LNCaP clone FGC (cell line): ENCODE measurements at regions not wholly inside any gene's neighbourhood (a gene's known extent, or its start where the extent isn't known, plus 50 kb on each side); places are given as distances from the start of the nearest gene placed in this dataset.

ENCODE experiments used
- DNase-seq: peaks from one replicate; pipeline ENCODE4 v3.0.0-alpha.2; 2011; ENCODE audit warnings: low read depth
- H3K4me3 ChIP-seq: 2 replicates; pipeline ENCODE4 v1.5.1; 2011; ENCODE audit warnings: mild to moderate bottlenecking, low read depth, low read length, control low read depth
- CTCF ChIP-seq: IDR thresholded peaks from 2 replicates; pipeline ENCODE4 v1.5.1; 2012; ENCODE audit warnings: mild to moderate bottlenecking; ENCODE audit not compliant: control insufficient read depth, insufficient read depth; ENCODE audit errors: extremely low read depth

- TF ChIP-seq CTCF, result no peak
- H3K4me3 ChIP-seq, result no peak overlapping the region
- DNase-seq, result no peak
Observed at GRCh38 chr13:40255551-40255950, 410.9 kb downstream of the FOXO1 start.

- no peak for TF ChIP-seq CTCF
- H3K4me3 ChIP-seq, result no peak overlapping the region
- no peak for DNase-seq
Observed at GRCh38 chr13:40259899-40260298, 406.5 kb downstream of the FOXO1 start.

- no peak overlapping the region for H3K4me3 ChIP-seq
- TF ChIP-seq CTCF, result no peak
- no peak for DNase-seq
Observed at GRCh38 chr13:40261336-40261735, 405.1 kb downstream of the FOXO1 start.

- no peak for DNase-seq
- no peak overlapping the region for H3K4me3 ChIP-seq
- TF ChIP-seq CTCF, result no peak
Observed at GRCh38 chr13:40261947-40262346, 404.5 kb downstream of the FOXO1 start.

- no peak overlapping the region for H3K4me3 ChIP-seq
- TF ChIP-seq CTCF, result no peak
- no peak for DNase-seq
Observed at GRCh38 chr13:40269086-40269485, 397.4 kb downstream of the FOXO1 start.

GRCh38 chr13:40270726-40271125 is 395.7 kb downstream of the FOXO1 start:
- DNase-seq, result no peak
- no peak for TF ChIP-seq CTCF
- H3K4me3 ChIP-seq, result no peak overlapping the region

- no peak for DNase-seq
- no peak for TF ChIP-seq CTCF
- H3K4me3 ChIP-seq, result no peak overlapping the region
Observed at GRCh38 chr13:40271271-40271885, 395.1 kb downstream of the FOXO1 start.
